H1 (cell line): ENCODE measurements at regions not wholly inside any gene's neighbourhood (a gene's known extent, or its start where the extent isn't known, plus 50 kb on each side); places are given as distances from the start of the nearest gene placed in this dataset.

ENCODE experiments used
- CTCF ChIA-PET: fragments of 300-600 bp; sonication (Branson Sonifier 250); formaldehyde crosslinking; loops from one replicate; lab custom pipeline; 2021; ENCODE audit not compliant: partially characterized antibody; lab: Charles Lee
- POLR2A ChIA-PET: fragments of 300-600 bp; sonication (Branson Sonifier 250); formaldehyde crosslinking; loops from one replicate; lab custom pipeline; 2021; ENCODE audit warnings: inconsistent platforms; ENCODE audit not compliant: partially characterized antibody; lab: Charles Lee
- DNase-seq, 2 experiments: peaks; one replicate each; pipeline versions ENCODE4 v3.0.0 to v3.0.0-alpha.2; 2010 to 2022; ENCODE audit warnings: low spot score in 2 of 2, low read depth in 1 of 2, mixed read lengths in 1 of 2
- FAIRE-seq: peaks from 2 replicates; lab custom pipeline; 2011; peaks lifted over from hg19 to GRCh38; lab: Jason Lieb, UNC
- H2AFZ ChIP-seq: 2 replicates; pipeline ENCODE4 v1.8.1; 2012; ENCODE audit warnings: low read length, inconsistent platforms
- H2AK5ac ChIP-seq: 2 replicates; pipeline ENCODE4 v1.6.1; 2013; ENCODE audit warnings: low read depth, low read length
- H2BK120ac ChIP-seq: replicated peaks from 2 replicates; pipeline ENCODE3; 2013; ENCODE audit warnings: low read depth, low read length, inconsistent platforms
- H2BK12ac ChIP-seq: 2 replicates; pipeline ENCODE4 v1.6.1; 2013; ENCODE audit warnings: low read depth, low read length
- H2BK15ac ChIP-seq: 2 replicates; pipeline ENCODE4 v1.6.1; 2013; ENCODE audit warnings: low read length
- H2BK20ac ChIP-seq: 2 replicates; pipeline ENCODE4 v1.6.1; 2013; ENCODE audit warnings: low read length
- H2BK5ac ChIP-seq: 2 replicates; pipeline ENCODE4 v1.6.1; 2013; ENCODE audit warnings: low read depth, low read length
- H3K14ac ChIP-seq: 2 replicates; pipeline ENCODE4 v1.6.1; 2013; ENCODE audit warnings: inconsistent platforms; ENCODE audit not compliant: insufficient read length
- H3K18ac ChIP-seq: 2 replicates; pipeline ENCODE4 v1.6.1; 2013; ENCODE audit warnings: low read length; ENCODE audit errors: extremely low read depth
- H3K23ac ChIP-seq: 2 replicates; pipeline ENCODE4 v1.6.1; 2013; ENCODE audit warnings: inconsistent platforms; ENCODE audit not compliant: insufficient read length
- H3K23me2 ChIP-seq: 2 replicates; pipeline ENCODE4 v1.6.1; 2013; ENCODE audit warnings: low read depth, low read length
- H3K27ac ChIP-seq: 2 replicates; pipeline ENCODE4 v1.6.1; 2011; ENCODE audit warnings: low read depth, low read length, inconsistent platforms
- H3K27me3 ChIP-seq, 4 experiments: replicated peaks in 1 of 4; 1 replicate in 1 of 4; 2 replicates in 3 of 4; pipeline versions ENCODE4 v1.6.1 to v1.8.1; 2011 to 2013; ENCODE audit warnings: low read length in 3 of 4, mild to moderate bottlenecking in 3 of 4, inconsistent platforms in 2 of 4, mixed read lengths in 2 of 4, moderate library complexity in 1 of 4; ENCODE audit not compliant: control insufficient read depth in 3 of 4, insufficient read depth in 3 of 4; ENCODE audit errors: extremely low read depth in 1 of 4
- H3K36me3 ChIP-seq, 4 experiments: 2 replicates each; pipeline versions ENCODE4 v1.6.1 to v1.8.1; 2011 to 2013; ENCODE audit warnings: mild to moderate bottlenecking in 4 of 4, low read length in 3 of 4, moderate library complexity in 2 of 4, control low read depth in 1 of 4, inconsistent platforms in 1 of 4; ENCODE audit not compliant: insufficient read depth in 4 of 4, control insufficient read depth in 2 of 4
- H3K4ac ChIP-seq: replicated peaks from 2 replicates; pipeline ENCODE3; 2013; ENCODE audit warnings: low read length, low read depth, mixed read lengths, inconsistent platforms; ENCODE audit not compliant: insufficient read length
- H3K4me1 ChIP-seq, 4 experiments: replicated peaks in 1 of 4; 1 replicate in 1 of 4; 2 replicates in 3 of 4; pipeline versions ENCODE4 v1.6.1 to v1.8.1; 2011 to 2013; ENCODE audit warnings: low read length in 3 of 4, inconsistent platforms in 2 of 4, mixed read lengths in 1 of 4; ENCODE audit not compliant: insufficient read depth in 4 of 4, control insufficient read depth in 3 of 4
- H3K4me2 ChIP-seq, 2 experiments: 2 replicates each; pipeline versions ENCODE4 v1.6.1 to v1.8.1; 2011 to 2013; ENCODE audit warnings: low read depth in 2 of 2, low read length in 2 of 2, control low read depth in 1 of 2, inconsistent platforms in 1 of 2, mild to moderate bottlenecking in 1 of 2; ENCODE audit not compliant: insufficient read depth in 1 of 2
- H3K4me3 ChIP-seq, 4 experiments: fragments of 200-600, 300-600 bp in 1 of 4; sonication (generic), shearing (Covaris generic), sonication (Bioruptor Twin) in 1 of 4; 2 replicates each; pipeline versions ENCODE4 v1.5.1 to v1.8.1; 2011 to 2016; ENCODE audit warnings: low read length in 4 of 4, low read depth in 3 of 4, control low read depth in 2 of 4, inconsistent platforms in 2 of 4, mild to moderate bottlenecking in 2 of 4, mixed read lengths in 1 of 4, moderate library complexity in 1 of 4; ENCODE audit not compliant: insufficient read depth in 2 of 4; ENCODE audit errors: extremely low read depth in 1 of 4
- H3K56ac ChIP-seq: replicated peaks from 2 replicates; pipeline ENCODE3; 2013; ENCODE audit warnings: low read depth, mild to moderate bottlenecking, mixed read lengths, low read length, inconsistent platforms; ENCODE audit not compliant: insufficient read length
- H3K79me1 ChIP-seq: 2 replicates; pipeline ENCODE4 v1.6.1; 2013; ENCODE audit warnings: low read depth, low read length, control low read depth
- H3K79me2 ChIP-seq, 2 experiments: 2 replicates each; pipeline versions ENCODE4 v1.6.1 to v1.8.1; 2012 to 2013; ENCODE audit warnings: low read length in 2 of 2, mild to moderate bottlenecking in 2 of 2, inconsistent platforms in 1 of 2; ENCODE audit not compliant: insufficient read depth in 2 of 2, control insufficient read depth in 1 of 2
- H3K9ac ChIP-seq, 4 experiments: replicated peaks in 1 of 4; 1 replicate in 1 of 4; 2 replicates in 3 of 4; pipeline versions ENCODE4 v1.6.1 to v1.8.1; 2011 to 2013; ENCODE audit warnings: low read depth in 3 of 4, low read length in 3 of 4, control low read depth in 2 of 4, mild to moderate bottlenecking in 2 of 4, moderate library complexity in 2 of 4, inconsistent platforms in 1 of 4; ENCODE audit errors: extremely low read depth in 1 of 4
- H3K9me3 ChIP-seq, 2 experiments: 2 replicates each; pipeline versions ENCODE4 v1.6.1 to v1.8.1; 2012 to 2013; ENCODE audit warnings: mild to moderate bottlenecking in 2 of 2, moderate library complexity in 2 of 2, control low read depth in 1 of 2, inconsistent platforms in 1 of 2, low read depth in 1 of 2, low read length in 1 of 2, mixed read lengths in 1 of 2; ENCODE audit not compliant: insufficient read depth in 2 of 2
- H4K20me1 ChIP-seq, 2 experiments: replicated peaks in 1 of 2; 2 replicates each; pipeline versions ENCODE3 to v1.8.1; 2011 to 2013; ENCODE audit warnings: inconsistent platforms in 2 of 2, low read length in 2 of 2, mild to moderate bottlenecking in 1 of 2; ENCODE audit not compliant: insufficient read depth in 2 of 2, control insufficient read depth in 1 of 2
- H4K5ac ChIP-seq: 2 replicates; pipeline ENCODE4 v1.6.1; 2013; ENCODE audit warnings: low read length, low read depth, mixed read lengths, inconsistent platforms; ENCODE audit not compliant: insufficient read length
- H4K8ac ChIP-seq: 2 replicates; pipeline ENCODE4 v1.8.0; 2013; ENCODE audit warnings: mild to moderate bottlenecking, moderate library complexity, low read length, inconsistent platforms; ENCODE audit not compliant: insufficient read depth; ENCODE audit errors: extremely low read depth
- H4K91ac ChIP-seq: replicated peaks from 2 replicates; pipeline ENCODE3; 2013; ENCODE audit warnings: low read length, mixed read lengths, inconsistent platforms; ENCODE audit not compliant: insufficient read length
- ATF2 ChIP-seq: IDR thresholded peaks from 2 replicates; pipeline ENCODE4 v1.6.1; 2012; ENCODE audit warnings: low read length, inconsistent platforms
- CTCF ChIP-seq, 3 experiments: IDR thresholded peaks; 1 replicate in 2 of 3; 2 replicates in 1 of 3; pipeline versions ENCODE4 v1.5.1 to v1.6.1; 2011; ENCODE audit warnings: low read length in 3 of 3, mild to moderate bottlenecking in 3 of 3, inconsistent platforms in 2 of 3, low read depth in 1 of 3, moderate library complexity in 1 of 3; ENCODE audit not compliant: insufficient read depth in 1 of 3; ENCODE audit errors: control extremely low read depth in 1 of 3
- E2F6 ChIP-seq: IDR thresholded peaks from 2 replicates; pipeline ENCODE4 v1.6.1; 2012; ENCODE audit warnings: inconsistent platforms
- KDM1A ChIP-seq: fragments of 200-600, 300-600 bp; sonication (generic); IDR thresholded peaks from 2 replicates; pipeline ENCODE4 v1.7.1; 2016; ENCODE audit warnings: mild to moderate bottlenecking, low read length, borderline replicate concordance
- NANOG ChIP-seq: IDR thresholded peaks from 2 replicates; pipeline ENCODE4 v1.6.1; 2011; ENCODE audit warnings: low read length, low read depth, mild to moderate bottlenecking, inconsistent platforms; ENCODE audit not compliant: insufficient read depth, poor library complexity, severe bottlenecking
- POU5F1 ChIP-seq: IDR thresholded peaks from 2 replicates; pipeline ENCODE4 v1.6.1; 2011; ENCODE audit warnings: low read depth, mild to moderate bottlenecking, low read length, moderate library complexity
- RNF2 ChIP-seq: fragments of 200-900, 300-1000 bp; sonication (generic); IDR thresholded peaks from 2 replicates; pipeline ENCODE4 v1.7.1; 2016; ENCODE audit warnings: borderline replicate concordance, low read depth, mild to moderate bottlenecking, antibody characterized with exemption, low read length; ENCODE audit not compliant: poor library complexity, severe bottlenecking; ENCODE audit errors: missing control alignments
- SIN3A ChIP-seq, 2 experiments: IDR thresholded peaks in 1 of 2; conservative IDR thresholded peaks in 1 of 2; 2 replicates each; pipeline ENCODE4 v1.6.1; 2011 to 2012; ENCODE audit warnings: low read length in 2 of 2, improper control_type of control experiment in 1 of 2, low read depth in 1 of 2, mild to moderate bottlenecking in 1 of 2
- SP4 ChIP-seq: IDR thresholded peaks from 2 replicates; pipeline ENCODE4 v1.6.1; 2012; ENCODE audit warnings: low read length, inconsistent platforms
- WGBS, 2 experiments: shearing (Covaris generic) in 1 of 2; methylation state at CpG; one replicate each; pipeline versions ENCODE4 v1.1.6 to v1.1.7; 2013 to 2015; ENCODE audit warnings: low lambda C conversion rate in 2 of 2, mixed read lengths in 2 of 2, inconsistent platforms in 1 of 2, low coverage in 1 of 2, missing lambda C conversion rate in 1 of 2; ENCODE audit not compliant: insufficient replicate concordance in 2 of 2, insufficient coverage in 1 of 2, insufficient read length in 1 of 2; ENCODE audit errors: extremely low coverage in 1 of 2, missing lambda C conversion rate in 1 of 2; 5-methylcytosine and 5-hydroxymethylcytosine counted together

- H3K9me3 ChIP-seq = no peaks in the 10 kb centered on the region
- no peak overlapping the region for H4K5ac ChIP-seq
- WGBS, 2 experiments = 96% methylated on average over 7 of the region's 7 CpGs; no CpG with 5 or more reads in 1 of the 2 experiments
- H3K4me2 ChIP-seq = no peak overlapping the region
- H3K9ac ChIP-seq = no peak overlapping the region
- H2BK5ac ChIP-seq = no peak overlapping the region; the same call in 1 of the 2 replicates
- H3K4ac ChIP-seq = no peak overlapping the region
- ChIA-PET POLR2A (no interaction called here), CTCF (no interaction called here)
- no peak overlapping the region for H2BK15ac ChIP-seq
- no peaks in the 10 kb centered on the region for H3K23me2 ChIP-seq
- no peak overlapping the region for H2BK120ac ChIP-seq
- no peak overlapping the region for H3K27ac ChIP-seq
- H3K36me3 ChIP-seq = no peaks in the 10 kb centered on the region
- H3K56ac ChIP-seq = no peak overlapping the region
- H3K4me1 ChIP-seq = no peaks in the 10 kb centered on the region
- H2BK12ac ChIP-seq = no peak overlapping the region
- no peak overlapping the region for H3K18ac ChIP-seq
- no peaks in the 10 kb centered on the region for H4K20me1 ChIP-seq
- H2AFZ ChIP-seq = no peak overlapping the region
- no peaks in the 10 kb centered on the region for H3K27me3 ChIP-seq
- no peak overlapping the region for H3K14ac ChIP-seq
- H3K4me3 ChIP-seq = no peak overlapping the region
- H2BK20ac ChIP-seq = no peak overlapping the region
- H3K79me2 ChIP-seq = no peaks in the 10 kb centered on the region
- H3K23ac ChIP-seq = no peak overlapping the region
- no peak overlapping the region for H2AK5ac ChIP-seq
- H4K8ac ChIP-seq = no peak overlapping the region
- no peak overlapping the region for H4K91ac ChIP-seq
- H3K79me1 ChIP-seq = no peaks in the 10 kb centered on the region
- FAIRE-seq (no peak), DNase-seq (no peak)
- no peak for TF ChIP-seq KDM1A
- TF ChIP-seq CTCF (IDR thresholded peaks at IDR 0.05; ENCODE audit: control extremely low read depth in 1 of 3, insufficient read depth in 1 of 3, low read depth in 1 of 3, low read length in 3 of 3) = no peak
- no peak for TF ChIP-seq SIN3A (conservative IDR thresholded peaks at IDR 0.05 in 1 of 2, IDR thresholded peaks at IDR 0.05 in 1 of 2; ENCODE audit: low read depth in 1 of 2, low read length in 2 of 2)
- TF ChIP-seq ATF2 = no peak
- no peak for TF ChIP-seq SP4
- TF ChIP-seq POU5F1 = no peak
- TF ChIP-seq NANOG = no peak
- TF ChIP-seq E2F6 = no peak
- TF ChIP-seq RNF2 = no peak
Observed at GRCh38 chr7:156176039-156176438, 363.8 kb upstream of the SHH start.
